OCI-LY7 (cell line): ENCODE measurements at regions not wholly inside any gene's neighbourhood (a gene's known extent, or its start where the extent isn't known, plus 50 kb on each side); places are given as distances from the start of the nearest gene placed in this dataset.
"Not testable (repeated sequence)": the region's sequence is repeated elsewhere in the genome, so short reads cannot be mapped to it uniquely, and the experiment has no call there.

Source experiments
- BruUV-seq: library from RNA; stranded (reverse); fragments of 400-500 nt; replicated peaks from 2 replicates; lab custom pipeline; 2021; lab: Mats Ljungman, UMichigan
- CTCF ChIA-PET: fragments of 300-600 bp; sonication (Branson Sonifier 250); formaldehyde crosslinking; loops from one replicate; lab custom pipeline; 2022; ENCODE audit warnings: antibody characterized with exemption; ENCODE audit not compliant: unreplicated experiment; lab: Charles Lee
- POLR2A ChIA-PET: fragments of 300-600 bp; sonication (Branson Sonifier 250); formaldehyde crosslinking; loops from one replicate; lab custom pipeline; 2022; ENCODE audit warnings: antibody characterized with exemption; lab: Charles Lee
- DNase-seq: peaks from one replicate; pipeline ENCODE4 v3.0.0-alpha.2; 2015; ENCODE audit warnings: low spot score
- H2AFZ ChIP-seq: fragments of 200-600 bp; sonication (generic), shearing (Covaris generic); 2 replicates; pipeline ENCODE4 v1.6.1; 2014; ENCODE audit warnings: mild to moderate bottlenecking, antibody characterized with exemption, low read length, moderate library complexity
- H3K27ac ChIP-seq: fragments of 200-600 bp; sonication (generic); 2 replicates; pipeline ENCODE4 v1.5.1; 2014; ENCODE audit warnings: mixed run types, low read depth, mild to moderate bottlenecking, moderate library complexity, low read length, inconsistent platforms; ENCODE audit not compliant: poor library complexity, severe bottlenecking
- H3K36me3 ChIP-seq: fragments of 200-600 bp; sonication (generic); 2 replicates; pipeline ENCODE4 v1.6.1; 2014; ENCODE audit warnings: mild to moderate bottlenecking, antibody characterized with exemption, low read length, moderate library complexity, mixed read lengths; ENCODE audit not compliant: insufficient read depth
- H3K4me1 ChIP-seq: fragments of 200-600 bp; sonication (generic); 2 replicates; pipeline ENCODE4 v1.5.1; 2014; ENCODE audit warnings: mild to moderate bottlenecking, low read length; ENCODE audit not compliant: insufficient read depth, poor library complexity, severe bottlenecking
- H3K4me2 ChIP-seq: fragments of 200-600 bp; sonication (generic); 2 replicates; pipeline ENCODE4 v1.6.1; 2014; ENCODE audit warnings: mild to moderate bottlenecking, low read length
- H3K4me3 ChIP-seq: fragments of 200-600 bp; sonication (generic); 2 replicates; pipeline ENCODE4 v1.5.1; 2014; ENCODE audit warnings: mild to moderate bottlenecking, low read depth, low read length; ENCODE audit not compliant: poor library complexity, severe bottlenecking
- H3K79me2 ChIP-seq: fragments of 200-600 bp; sonication (generic); 2 replicates; pipeline ENCODE4 v1.6.1; 2016; ENCODE audit warnings: low read depth, mild to moderate bottlenecking, low read length, moderate library complexity, mixed read lengths; ENCODE audit not compliant: insufficient read depth
- H3K9me2 ChIP-seq: fragments of 200-600 bp; sonication (generic); 2 replicates; pipeline ENCODE4 v1.6.1; 2016; ENCODE audit warnings: mild to moderate bottlenecking, low read length, mixed read lengths; ENCODE audit not compliant: insufficient read depth
- H3K9me3 ChIP-seq: fragments of 200-600 bp; sonication (generic); 2 replicates; pipeline ENCODE4 v1.6.1; 2014; ENCODE audit warnings: mild to moderate bottlenecking, mixed run types, low read length, mixed read lengths
- H4K20me1 ChIP-seq: fragments of 200-600 bp; sonication (generic); 2 replicates; pipeline ENCODE4 v1.6.1; 2014; ENCODE audit warnings: mild to moderate bottlenecking, antibody characterized with exemption, low read length, moderate library complexity, mixed read lengths; ENCODE audit not compliant: insufficient read depth
- CTCF ChIP-seq: fragments of 200-600 bp; sonication (generic); conservative IDR thresholded peaks from 2 replicates; pipeline ENCODE4 v1.5.1; 2014; ENCODE audit warnings: mild to moderate bottlenecking, antibody characterized with exemption, low read length, moderate library complexity, mixed read lengths
- EZH2phosphoT487 ChIP-seq: fragments of 200-600 bp; sonication (generic); IDR thresholded peaks from 2 replicates; pipeline ENCODE4 v1.6.1; 2018; ENCODE audit warnings: low read depth, borderline replicate concordance, mild to moderate bottlenecking, mixed run types, antibody characterized with exemption, low read length, moderate library complexity, mixed read lengths
- intact Hi-C: fragments of 100-400 bp; cut with micrococcal nuclease; formaldehyde crosslinking; loops from one replicate; pipeline ENCODE4 v1.10.0; 2022; ENCODE audit not compliant: unreplicated experiment

DNA sequence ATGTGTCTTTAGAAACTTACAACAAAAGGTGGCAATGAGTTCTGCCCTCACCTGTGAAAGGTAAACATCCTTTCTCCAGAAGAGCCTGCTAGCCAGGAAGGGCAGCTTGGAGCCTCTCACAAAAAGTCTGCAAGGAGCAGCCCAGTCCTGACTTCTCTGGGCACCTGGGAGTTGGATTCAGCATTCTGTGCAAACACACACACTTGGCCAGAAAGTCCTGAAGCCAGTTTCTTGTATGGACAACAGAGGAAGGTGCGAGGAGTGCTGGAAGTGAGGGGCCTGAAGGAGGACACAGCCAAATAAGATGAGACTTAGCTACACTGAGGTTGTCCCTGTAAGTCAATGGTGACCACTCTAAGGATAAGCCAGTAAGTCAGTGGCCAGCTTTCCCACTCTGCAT, 52.4 kb upstream of the SLC1A4 start:
- no peaks in the 10 kb centered on the region for H4K20me1 ChIP-seq
- no peak overlapping the region for H3K4me3 ChIP-seq
- H2AFZ ChIP-seq: no peak overlapping the region
- peaks cover 73% of the 10 kb centered on the region for H3K4me1 ChIP-seq
- H3K27ac ChIP-seq: no peak overlapping the region
- H3K79me2 ChIP-seq: peaks cover 2% of the 10 kb centered on the region; the same call in 1 of the 2 replicates
- TF ChIP-seq CTCF (no peak), EZH2phosphoT487 (no peak)
- H3K9me3 ChIP-seq: peaks cover 10% of the 10 kb centered on the region; the same call in 1 of the 2 replicates
- ChIA-PET POLR2A (interaction anchor here (0.5 to 2.6 kb wide), 13 partner anchors 9 to 759 kb away, joined by 3 to 29 read pairs (median 4); no protein-coding TSS in a partner anchor), CTCF (interaction anchor here (0.6 kb wide), 1 partner anchor 119 kb away, joined by 3 read pairs; no protein-coding TSS in a partner anchor)
- intact Hi-C loops: no loop called here
- H3K9me2 ChIP-seq: no peaks in the 10 kb centered on the region
- no peak for DNase-seq
- no TSS peak for BruUV-seq
- H3K4me2 ChIP-seq: peak overlapping the region; percentile 72; the same call in 1 of the 2 replicates
- peaks cover 3% of the 10 kb centered on the region; the same call in 1 of the 2 replicates for H3K36me3 ChIP-seq

DNA sequence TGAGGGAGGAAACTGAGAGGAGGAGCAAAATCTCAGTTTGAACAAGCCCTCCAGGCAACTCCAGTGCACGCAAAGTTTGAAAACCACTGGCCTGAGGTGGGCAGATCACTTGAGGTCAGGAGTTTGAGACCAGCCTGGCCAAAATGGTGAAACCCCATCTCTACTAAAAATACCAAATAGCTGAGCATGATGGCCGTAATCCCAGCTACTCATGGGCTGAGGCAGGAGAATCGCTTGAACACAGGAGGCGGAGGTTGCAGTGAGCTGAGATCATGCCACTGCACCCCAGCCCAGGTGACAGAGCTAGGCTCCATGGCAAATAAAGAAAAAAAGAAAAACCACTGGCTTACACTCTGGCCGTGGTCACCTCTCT, 51.9 kb upstream of the SLC1A4 start:
- peak overlapping the region; percentile 72; the same call in 1 of the 2 replicates for H3K4me2 ChIP-seq
- H4K20me1 ChIP-seq, H3K9me2 ChIP-seq, DNase-seq, H3K36me3 ChIP-seq, BruUV-seq, H3K79me2 ChIP-seq, intact Hi-C loops: not testable (repeated sequence)
- H3K4me1 ChIP-seq: peaks cover 74% of the 10 kb centered on the region
- POLR2A ChIA-PET: interaction anchor here (0.6 to 2.6 kb wide), 13 partner anchors 9 to 464 kb away, joined by 3 to 29 read pairs (median 4); no protein-coding TSS in a partner anchor
- peaks cover 10% of the 10 kb centered on the region; the same call in 1 of the 2 replicates for H3K9me3 ChIP-seq
- CTCF ChIA-PET: interaction anchor here (0.6 kb wide), 1 partner anchor 118 kb away, joined by 3 read pairs; no protein-coding TSS in a partner anchor
- H3K27ac ChIP-seq: peak overlapping the region; percentile 23
- H2AFZ ChIP-seq: peak overlapping the region; percentile 66; the same call in 1 of the 2 replicates
- peak overlapping the region; percentile 43 for H3K4me3 ChIP-seq

DNA sequence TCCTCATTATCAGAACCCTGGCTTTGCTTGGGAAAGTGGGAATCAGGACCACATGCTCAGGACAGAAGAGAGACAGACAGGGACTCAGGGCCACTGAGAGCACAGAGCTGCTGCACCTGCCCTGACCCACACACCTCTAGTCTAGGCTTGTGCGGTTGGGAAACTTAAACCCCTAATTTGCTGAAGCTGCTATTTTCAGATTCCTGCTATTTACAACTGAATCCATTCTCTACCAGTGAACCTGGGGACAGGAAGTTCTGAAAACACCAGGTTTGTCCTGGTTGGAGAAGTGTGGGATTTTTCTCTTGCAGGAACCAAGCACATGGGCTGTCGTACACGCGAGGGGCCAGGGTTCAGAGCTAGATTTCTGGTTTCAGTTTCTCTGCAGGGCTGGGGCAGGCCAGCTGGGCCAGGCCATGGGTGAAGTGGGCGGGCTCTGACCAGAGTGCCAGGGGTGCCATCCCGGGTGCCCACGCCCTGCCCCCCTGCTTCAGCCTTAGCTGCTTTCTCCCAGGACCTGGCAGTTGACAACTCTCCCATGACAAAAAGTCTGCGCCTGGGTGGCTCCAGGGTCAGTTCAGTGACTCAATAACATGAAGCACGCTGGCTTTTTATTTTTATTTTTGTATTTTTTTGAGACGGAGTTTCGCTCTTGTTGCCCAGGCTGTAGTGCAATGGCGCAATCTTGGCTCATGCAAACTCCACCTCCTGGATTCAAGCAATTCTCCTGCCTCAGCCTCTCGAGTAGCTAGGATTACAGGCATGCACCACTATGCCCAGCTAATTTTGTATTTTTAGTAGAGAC, 51.3 kb upstream of the SLC1A4 start:
- peaks cover 69% of the 10 kb centered on the region for H3K4me1 ChIP-seq
- no peaks in the 10 kb centered on the region for H3K79me2 ChIP-seq
- no TSS peak for BruUV-seq
- no peaks in the 10 kb centered on the region for H3K9me2 ChIP-seq
- TF ChIP-seq EZH2phosphoT487 (no peak), CTCF (no peak)
- CTCF ChIA-PET: interaction anchor here (0.6 kb wide), 1 partner anchor 118 kb away, joined by 3 read pairs; no protein-coding TSS in a partner anchor
- H3K4me3 ChIP-seq: peak overlapping the region; percentile 43
- peaks cover 3% of the 10 kb centered on the region; the same call in 1 of the 2 replicates for H3K36me3 ChIP-seq
- H3K27ac ChIP-seq: peak overlapping the region; percentile 23
- peak overlapping the region; percentile 66; the same call in 1 of the 2 replicates for H2AFZ ChIP-seq
- H3K4me2 ChIP-seq: peak overlapping the region; percentile 72
- no peaks in the 10 kb centered on the region for H4K20me1 ChIP-seq
- DNase-seq: no peak
- H3K9me3 ChIP-seq: peaks cover 10% of the 10 kb centered on the region; the same call in 1 of the 2 replicates
- POLR2A ChIA-PET: interaction anchor here (0.6 to 2.6 kb wide), 13 partner anchors 9 to 669 kb away, joined by 3 to 29 read pairs (median 4); no protein-coding TSS in a partner anchor
- intact Hi-C loops: no loop called here
